ENCODE measurements at regions not wholly inside any gene's neighbourhood (a gene's known extent, or its start where the extent isn't known, plus 50 kb on each side); places are given as distances from the start of the nearest gene placed in this dataset.

DNA sequence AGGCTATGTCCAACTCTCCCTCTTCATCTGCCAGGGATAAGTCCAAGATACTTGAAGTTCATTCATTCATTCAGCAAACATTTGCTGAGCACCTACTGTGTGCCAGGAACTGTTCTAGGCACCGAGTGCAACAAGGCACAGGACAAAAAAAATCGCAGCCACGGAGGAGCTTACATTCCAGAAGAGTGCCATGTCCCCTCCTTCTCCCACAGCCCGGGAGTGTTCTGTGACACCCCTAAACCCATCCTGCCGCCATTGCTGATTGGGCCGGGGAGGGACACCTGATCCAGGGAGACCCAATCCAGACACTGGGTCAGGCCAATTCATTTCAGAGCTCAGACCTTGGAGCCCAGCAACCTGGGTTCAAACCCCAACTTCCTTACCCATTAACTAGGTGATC lies 58.1 kb upstream of the NEURL1B start:
- Histone ChIP-seq H2BK5ac (ENCODE audit: low read depth, low read length) (no peak overlapping the region), H4K20me1 (replicated peaks in 1 of 2; ENCODE audit: control insufficient read depth in 1 of 2, insufficient read depth in 2 of 2, low read length in 2 of 2) (peaks cover 0 to 2% of the 10 kb centered on the region in 2 experiments), H3K79me2 (ENCODE audit: control insufficient read depth in 1 of 2, insufficient read depth in 2 of 2, low read length in 2 of 2) (no peaks in the 10 kb centered on the region), H3K23ac (ENCODE audit: insufficient read length) (no peak overlapping the region), H3K27me3 (replicated peaks in 1 of 4; ENCODE audit: control insufficient read depth in 3 of 4, extremely low read depth in 1 of 4, insufficient read depth in 3 of 4, low read length in 3 of 4) (peaks cover 0 to 4% (median 4%) of the 10 kb centered on the region in 4 experiments; a peak in 1 of 7 replicates), H4K8ac (ENCODE audit: extremely low read depth, insufficient read depth, low read length) (no peak overlapping the region), H2AK5ac (ENCODE audit: low read depth, low read length) (no peak overlapping the region), H2BK15ac (ENCODE audit: low read length) (no peak overlapping the region), H3K4me1 (replicated peaks in 1 of 4; ENCODE audit: control insufficient read depth in 3 of 4, insufficient read depth in 4 of 4, low read length in 3 of 4) (peaks cover 4 to 26% (median 13%) of the 10 kb centered on the region in 4 experiments), H2BK120ac (replicated peaks; ENCODE audit: low read depth, low read length) (no peak overlapping the region), H3K4ac (replicated peaks; ENCODE audit: insufficient read length, low read depth, low read length) (no peak overlapping the region), H2BK12ac (ENCODE audit: low read depth, low read length) (no peak overlapping the region), H3K56ac (replicated peaks; ENCODE audit: insufficient read length, low read depth, low read length) (no peak overlapping the region), H2BK20ac (ENCODE audit: low read length) (no peak overlapping the region), H3K4me3 (ENCODE audit: extremely low read depth in 1 of 4, insufficient read depth in 2 of 4, low read depth in 3 of 4, low read length in 4 of 4) (no peak overlapping the region), H3K36me3 (ENCODE audit: control insufficient read depth in 2 of 4, insufficient read depth in 4 of 4, low read length in 3 of 4) (no peaks in the 10 kb centered on the region), H3K79me1 (ENCODE audit: low read depth, low read length) (no peaks in the 10 kb centered on the region), H3K18ac (ENCODE audit: extremely low read depth, low read length) (no peak overlapping the region), H3K9ac (replicated peaks in 1 of 4; ENCODE audit: extremely low read depth in 1 of 4, low read depth in 3 of 4, low read length in 3 of 4) (no peak overlapping the region), H3K4me2 (ENCODE audit: insufficient read depth in 1 of 2, low read depth in 2 of 2, low read length in 2 of 2) (no peak overlapping the region), H4K5ac (ENCODE audit: insufficient read length, low read depth, low read length) (no peak overlapping the region), H3K9me3 (ENCODE audit: insufficient read depth in 2 of 2, low read depth in 1 of 2, low read length in 1 of 2) (no peaks in the 10 kb centered on the region), H3K27ac (ENCODE audit: low read depth, low read length) (no peak overlapping the region), H3K14ac (ENCODE audit: insufficient read length) (no peak overlapping the region), H4K91ac (replicated peaks; ENCODE audit: insufficient read length, low read length) (no peak overlapping the region), H3K23me2 (ENCODE audit: low read depth, low read length) (no peaks in the 10 kb centered on the region), H2AFZ (ENCODE audit: low read length) (no peak overlapping the region)
- POLR2A ChIA-PET (ENCODE audit: partially characterized antibody): interaction anchor here (1.4 to 1.6 kb wide), 2 partner anchors 10 to 11 kb away, joined by 3 to 4 read pairs; no protein-coding TSS in a partner anchor
- FAIRE-seq (no peak), DNase-seq (ENCODE audit: low read depth in 1 of 2, low spot score in 2 of 2) (no peak)
- WGBS, 2 experiments (ENCODE audit: extremely low coverage in 1 of 2, insufficient coverage in 1 of 2, insufficient read length in 1 of 2, insufficient replicate concordance in 2 of 2, low coverage in 1 of 2, low lambda C conversion rate in 2 of 2, missing lambda C conversion rate in 1 of 2): 85% methylated on average over 6 of the region's 6 CpGs; no CpG with 5 or more reads in 1 of the 2 experiments
- CTCF ChIA-PET (ENCODE audit: partially characterized antibody): interaction anchor here (1.2 to 2.3 kb wide), 2 partner anchors 11 to 83 kb away, joined by 3 to 10 read pairs; no protein-coding TSS in a partner anchor
- TF ChIP-seq POLR2AphosphoS5 (IDR thresholded peaks at IDR 0.05; ENCODE audit: low read depth, low read length): no peak
- TF ChIP-seq GABPA (IDR thresholded peaks at IDR 0.05; ENCODE audit: borderline replicate concordance, insufficient read depth, low read length): no peak
- no peak for TF ChIP-seq EZH2 (IDR thresholded peaks at IDR 0.05; ENCODE audit: low read depth, low read length, severe bottlenecking)
- TF ChIP-seq KDM1A (IDR thresholded peaks at IDR 0.05; ENCODE audit: borderline replicate concordance, low read length): no peak
- no peak for TF ChIP-seq KDM4A (IDR thresholded peaks at IDR 0.05; ENCODE audit: low read depth, low read length, severe bottlenecking)
- no peak for TF ChIP-seq HDAC6 (IDR thresholded peaks at IDR 0.05; ENCODE audit: low read depth, low read length)
- TF ChIP-seq CBX5 (IDR thresholded peaks at IDR 0.05; ENCODE audit: low read depth, low read length): no peak
- TF ChIP-seq, protein P1, sequence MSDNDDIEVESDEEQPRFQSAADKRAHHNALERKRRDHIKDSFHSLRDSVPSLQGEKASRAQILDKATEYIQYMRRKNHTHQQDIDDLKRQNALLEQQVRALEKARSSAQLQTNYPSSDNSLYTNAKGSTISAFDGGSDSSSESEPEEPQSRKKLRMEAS (IDR thresholded peaks at IDR 0.05): no peak
- no peak for TF ChIP-seq TCF12 (IDR thresholded peaks at IDR 0.05; ENCODE audit: low read depth, low read length)
- no peak for TF ChIP-seq MAFK (IDR thresholded peaks at IDR 0.05; ENCODE audit: low read depth, low read length)
- no peak for TF ChIP-seq TBP (IDR thresholded peaks at IDR 0.05; ENCODE audit: low read depth, low read length)
- no peak for TF ChIP-seq CTBP2 (IDR thresholded peaks at IDR 0.05; ENCODE audit: borderline replicate concordance, insufficient read depth, insufficient read length, low read length)
- TF ChIP-seq, protein P2, sequence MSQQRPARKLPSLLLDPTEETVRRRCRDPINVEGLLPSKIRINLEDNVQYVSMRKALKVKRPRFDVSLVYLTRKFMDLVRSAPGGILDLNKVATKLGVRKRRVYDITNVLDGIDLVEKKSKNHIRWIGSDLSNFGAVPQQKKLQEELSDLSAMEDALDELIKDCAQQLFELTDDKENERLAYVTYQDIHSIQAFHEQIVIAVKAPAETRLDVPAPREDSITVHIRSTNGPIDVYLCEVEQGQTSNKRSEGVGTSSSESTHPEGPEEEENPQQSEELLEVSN (IDR thresholded peaks at IDR 0.05): no peak
- TF ChIP-seq YY1 (IDR thresholded peaks at IDR 0.05; ENCODE audit: low read depth, low read length): no peak

Data from H1 (cell line).